A673 (cell line): ENCODE measurements at regions not wholly inside any gene's neighbourhood (a gene's known extent, or its start where the extent isn't known, plus 50 kb on each side); places are given as distances from the start of the nearest gene placed in this dataset.

Experiments used
- BruUV-seq: library from RNA; stranded (reverse); fragments of 400-500 nt; replicated peaks from 2 replicates; lab custom pipeline; 2021; lab: Mats Ljungman, UMichigan
- CTCF ChIA-PET: fragments of 300-600 bp; sonication (Branson Sonifier 250); formaldehyde crosslinking; loops from one replicate; lab custom pipeline; 2022; ENCODE audit warnings: antibody characterized with exemption; lab: Charles Lee
- POLR2A ChIA-PET: fragments of 300-600 bp; sonication (Branson Sonifier 250); formaldehyde crosslinking; loops from one replicate; lab custom pipeline; 2022; ENCODE audit warnings: antibody characterized with exemption; ENCODE audit not compliant: low non-redundant PET; lab: Charles Lee
- DNase-seq: peaks from one replicate; pipeline ENCODE4 v3.0.0-alpha.2; 2015; ENCODE audit warnings: low spot score
- H3K27ac ChIP-seq: fragments of 200-600 bp; sonication (generic); 2 replicates; pipeline ENCODE4 v1.5.1; 2016; ENCODE audit warnings: mixed run types, low read depth, mild to moderate bottlenecking, mixed read lengths, antibody characterized with exemption, low read length; ENCODE audit not compliant: poor library complexity, severe bottlenecking
- H3K27me3 ChIP-seq: fragments of 200-600 bp; sonication (generic); replicated peaks from 2 replicates; pipeline ENCODE4 v1.6.1; 2017; ENCODE audit warnings: mixed run types, low read depth, mild to moderate bottlenecking, mixed read lengths, antibody characterized with exemption, low read length; ENCODE audit not compliant: insufficient read depth, poor library complexity
- H3K36me3 ChIP-seq: fragments of 200-600 bp; sonication (generic); 2 replicates; pipeline ENCODE4 v1.6.1; 2016; ENCODE audit warnings: mixed run types, mild to moderate bottlenecking, mixed read lengths, antibody characterized with exemption, low read length; ENCODE audit not compliant: insufficient read depth, poor library complexity, severe bottlenecking
- H3K4me1 ChIP-seq: fragments of 200-600 bp; sonication (generic); 2 replicates; pipeline ENCODE4 v1.6.1; 2017; ENCODE audit warnings: mixed run types, mild to moderate bottlenecking, mixed read lengths, antibody characterized with exemption, low read length; ENCODE audit not compliant: insufficient read depth, poor library complexity, severe bottlenecking
- H3K4me3 ChIP-seq: fragments of 200-600 bp; sonication (generic); 2 replicates; pipeline ENCODE4 v1.5.1; 2016; ENCODE audit warnings: low read depth, mixed run types, mild to moderate bottlenecking, mixed read lengths, low read length; ENCODE audit not compliant: poor library complexity, severe bottlenecking
- H3K9me3 ChIP-seq: fragments of 200-600 bp; sonication (generic); 2 replicates; pipeline ENCODE4 v1.6.1; 2016; ENCODE audit warnings: mixed run types, low read depth, mild to moderate bottlenecking, mixed read lengths, antibody characterized with exemption, low read length; ENCODE audit not compliant: poor library complexity, severe bottlenecking
- CTCF ChIP-seq: fragments of 300-800, 200-600 bp; sonication (generic); conservative IDR thresholded peaks from 2 replicates; pipeline ENCODE4 v1.5.1; 2017; ENCODE audit warnings: low read depth, mild to moderate bottlenecking, antibody characterized with exemption, low read length, moderate library complexity, mixed read lengths
- EZH2 ChIP-seq: fragments of 200-600 bp; sonication (generic); IDR thresholded peaks from 2 replicates; pipeline ENCODE4 v1.6.1; 2017; ENCODE audit warnings: borderline replicate concordance, low read depth, mild to moderate bottlenecking, mixed read lengths, antibody characterized with exemption, low read length; ENCODE audit not compliant: poor library complexity, severe bottlenecking
- intact Hi-C: fragments of 100-400 bp; cut with micrococcal nuclease; formaldehyde crosslinking; loops from one replicate; pipeline ENCODE4 v1.10.0; 2022; ENCODE audit not compliant: unreplicated experiment

DNA sequence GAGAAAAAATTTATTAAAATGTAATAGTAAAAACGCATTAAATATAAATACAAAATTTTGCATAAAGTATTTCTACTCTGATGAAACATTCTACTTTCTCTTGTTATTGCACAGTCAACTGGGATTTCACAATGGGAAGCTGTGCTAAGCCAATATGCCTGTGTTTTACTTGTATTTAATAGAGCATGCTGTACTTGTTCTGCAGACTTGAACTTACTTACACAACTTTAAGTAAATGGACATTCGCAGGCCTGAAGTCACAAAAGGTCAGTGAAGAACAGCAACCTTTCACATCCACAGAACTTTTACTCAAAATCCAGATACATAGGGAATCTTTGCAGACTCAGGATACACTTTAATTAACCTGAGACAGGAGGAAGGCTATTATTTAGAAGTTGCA is 409.5 kb downstream of the BTBD3 start:
- Histone ChIP-seq H3K9me3 (no peaks in the 10 kb centered on the region), H3K36me3 (no peaks in the 10 kb centered on the region), H3K27ac (no peak overlapping the region), H3K27me3 (no peaks in the 10 kb centered on the region), H3K4me1 (no peaks in the 10 kb centered on the region), H3K4me3 (no peak overlapping the region)
- TF ChIP-seq CTCF, result no peak
- no peak for TF ChIP-seq EZH2
- ChIA-PET POLR2A (no interaction called here), CTCF (no interaction called here)
- intact Hi-C loops, result no loop called here
- BruUV-seq, result no TSS peak
- no peak for DNase-seq

GRCh38 chr20:12331236-12331635 is 413.5 kb downstream of the BTBD3 start:
- H3K27me3 ChIP-seq, result no peaks in the 10 kb centered on the region
- intact Hi-C loops, result no loop called here
- POLR2A ChIA-PET, result no interaction called here
- H3K4me1 ChIP-seq, result no peaks in the 10 kb centered on the region
- no peaks in the 10 kb centered on the region for H3K9me3 ChIP-seq
- no peaks in the 10 kb centered on the region for H3K36me3 ChIP-seq
- H3K4me3 ChIP-seq, result no peak overlapping the region
- no peak overlapping the region for H3K27ac ChIP-seq
- TF ChIP-seq EZH2, result no peak
- TF ChIP-seq CTCF, result no peak
- CTCF ChIA-PET, result no interaction called here
- no TSS peak for BruUV-seq
- DNase-seq, result no peak

GRCh38 chr20:12337601-12338000 is 419.9 kb downstream of the BTBD3 start:
- H3K27ac ChIP-seq, result no peak overlapping the region
- ChIA-PET POLR2A (no interaction called here), CTCF (no interaction called here)
- no peaks in the 10 kb centered on the region for H3K4me1 ChIP-seq
- no peaks in the 10 kb centered on the region for H3K9me3 ChIP-seq
- no TSS peak for BruUV-seq
- no peak overlapping the region for H3K4me3 ChIP-seq
- H3K27me3 ChIP-seq, result no peaks in the 10 kb centered on the region
- intact Hi-C loops, result no loop called here
- no peak for TF ChIP-seq CTCF
- TF ChIP-seq EZH2, result no peak
- H3K36me3 ChIP-seq, result no peaks in the 10 kb centered on the region
- DNase-seq, result no peak
